Astrocyte (in vitro differentiated cells and primary cell): ENCODE measurements at regions not wholly inside any gene's neighbourhood (a gene's known extent, or its start where the extent isn't known, plus 50 kb on each side); places are given as distances from the start of the nearest gene placed in this dataset.
"Not testable (repeated sequence)": the region's sequence is repeated elsewhere in the genome, so short reads cannot be mapped to it uniquely, and the experiment has no call there.

Experiments used
- DNase-seq: peaks from one replicate; pipeline ENCODE4 v3.0.0-alpha.2; 2010; ENCODE audit warnings: low read depth
- FAIRE-seq: peaks from 2 replicates; lab custom pipeline; 2011; peaks lifted over from hg19 to GRCh38; lab: Jason Lieb, UNC
- H2AFZ ChIP-seq: 2 replicates; pipeline ENCODE4 v1.6.0; 2012; ENCODE audit warnings: low read depth, low read length, inconsistent platforms
- H3K27ac ChIP-seq: 2 replicates; pipeline ENCODE4 v1.5.1; 2011; ENCODE audit warnings: low read depth, low read length, inconsistent platforms
- H3K27me3 ChIP-seq: 2 replicates; pipeline ENCODE4 v1.6.0; 2011; ENCODE audit warnings: low read length, inconsistent platforms; ENCODE audit not compliant: insufficient read depth
- H3K36me3 ChIP-seq: 2 replicates; pipeline ENCODE4 v1.5.1; 2011; ENCODE audit warnings: low read length, inconsistent platforms; ENCODE audit not compliant: insufficient read depth
- H3K4me1 ChIP-seq: 2 replicates; pipeline ENCODE4 v1.5.1; 2011; ENCODE audit warnings: low read length, inconsistent platforms; ENCODE audit not compliant: insufficient read depth
- H3K4me2 ChIP-seq: 2 replicates; pipeline ENCODE4 v1.6.0; 2012; ENCODE audit warnings: low read length, inconsistent platforms
- H3K4me3 ChIP-seq: 2 replicates; pipeline ENCODE4 v1.5.1; 2011; ENCODE audit warnings: low read depth, mild to moderate bottlenecking, low read length, inconsistent platforms; ENCODE audit not compliant: insufficient read depth
- H3K79me2 ChIP-seq: 2 replicates; pipeline ENCODE4 v1.6.0; 2012; ENCODE audit warnings: mild to moderate bottlenecking, low read length, inconsistent platforms; ENCODE audit not compliant: insufficient read depth
- H3K9ac ChIP-seq: 2 replicates; pipeline ENCODE4 v1.6.0; 2012; ENCODE audit warnings: mild to moderate bottlenecking, low read length, inconsistent platforms
- H3K9me3 ChIP-seq: 2 replicates; pipeline ENCODE4 v1.5.1; 2012; ENCODE audit warnings: low read depth, mild to moderate bottlenecking, low read length, inconsistent platforms; ENCODE audit not compliant: insufficient read depth
- H4K20me1 ChIP-seq: 2 replicates; pipeline ENCODE4 v1.6.0; 2012; ENCODE audit warnings: low read length, inconsistent platforms; ENCODE audit not compliant: insufficient read depth
- H3K27ac Mint-ChIP-seq: one replicate; pipeline ENCODE4 v1.8.0; 2021; ENCODE audit warnings: mild to moderate bottlenecking, mixed read lengths; ENCODE audit not compliant: unreplicated experiment
- H3K27me3 Mint-ChIP-seq: one replicate; pipeline ENCODE4 v1.8.0; 2021; ENCODE audit warnings: low read depth, mixed read lengths; ENCODE audit not compliant: unreplicated experiment
- H3K36me3 Mint-ChIP-seq: one replicate; pipeline ENCODE4 v1.8.0; 2021; ENCODE audit warnings: low read depth, mixed read lengths; ENCODE audit not compliant: unreplicated experiment
- H3K4me1 Mint-ChIP-seq: one replicate; pipeline ENCODE4 v1.8.0; 2021; ENCODE audit warnings: low read depth, mixed read lengths; ENCODE audit not compliant: unreplicated experiment
- H3K4me3 Mint-ChIP-seq: one replicate; pipeline ENCODE4 v1.8.0; 2021; ENCODE audit warnings: mild to moderate bottlenecking, moderate library complexity, mixed read lengths; ENCODE audit not compliant: unreplicated experiment
- H3K9me3 Mint-ChIP-seq: one replicate; pipeline ENCODE4 v1.8.0; 2021; ENCODE audit warnings: mild to moderate bottlenecking, mixed read lengths; ENCODE audit not compliant: unreplicated experiment
- EZH2 ChIP-seq: IDR thresholded peaks from 2 replicates; pipeline ENCODE4 v1.6.1; 2012; ENCODE audit warnings: mild to moderate bottlenecking, low read length, inconsistent platforms; ENCODE audit not compliant: insufficient read depth
- TF ChIP-seq, protein P1 (sequence below): IDR thresholded peaks from 2 replicates; pipeline ENCODE4 v1.5.1; 2011; ENCODE audit warnings: low read depth, mild to moderate bottlenecking, inconsistent platforms, low read length, moderate library complexity; ENCODE audit not compliant: insufficient read depth

DNA sequence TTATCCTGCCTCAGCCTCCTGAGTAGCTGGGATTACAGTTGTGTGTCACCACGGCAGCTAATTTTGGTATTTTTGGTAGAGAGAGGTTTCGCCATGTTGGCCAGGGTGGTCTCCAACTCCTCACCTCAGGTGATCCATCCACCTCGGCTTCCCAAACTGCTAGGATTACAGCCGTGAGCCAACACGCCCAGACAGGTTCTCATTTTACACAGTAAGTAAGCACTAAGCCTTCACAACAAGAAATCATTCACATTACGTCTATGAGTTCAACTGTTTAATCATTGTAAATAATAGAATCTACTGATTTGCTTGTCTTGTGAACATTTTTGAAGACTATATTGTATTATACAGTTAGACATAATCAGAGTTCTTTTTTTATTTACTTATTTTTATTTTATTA is 131.5 kb upstream of the LRATD1 start:
- Mint-ChIP-seq H3K36me3 (peaks cover 2% of the 10 kb centered on the region), H3K4me3 (no peak overlapping the region), H3K9me3 (peaks cover 3% of the 10 kb centered on the region), H3K27ac (no peak overlapping the region), H3K4me1 (no peaks in the 10 kb centered on the region), H3K27me3 (no peaks in the 10 kb centered on the region)
- TF ChIP-seq, protein P1, sequence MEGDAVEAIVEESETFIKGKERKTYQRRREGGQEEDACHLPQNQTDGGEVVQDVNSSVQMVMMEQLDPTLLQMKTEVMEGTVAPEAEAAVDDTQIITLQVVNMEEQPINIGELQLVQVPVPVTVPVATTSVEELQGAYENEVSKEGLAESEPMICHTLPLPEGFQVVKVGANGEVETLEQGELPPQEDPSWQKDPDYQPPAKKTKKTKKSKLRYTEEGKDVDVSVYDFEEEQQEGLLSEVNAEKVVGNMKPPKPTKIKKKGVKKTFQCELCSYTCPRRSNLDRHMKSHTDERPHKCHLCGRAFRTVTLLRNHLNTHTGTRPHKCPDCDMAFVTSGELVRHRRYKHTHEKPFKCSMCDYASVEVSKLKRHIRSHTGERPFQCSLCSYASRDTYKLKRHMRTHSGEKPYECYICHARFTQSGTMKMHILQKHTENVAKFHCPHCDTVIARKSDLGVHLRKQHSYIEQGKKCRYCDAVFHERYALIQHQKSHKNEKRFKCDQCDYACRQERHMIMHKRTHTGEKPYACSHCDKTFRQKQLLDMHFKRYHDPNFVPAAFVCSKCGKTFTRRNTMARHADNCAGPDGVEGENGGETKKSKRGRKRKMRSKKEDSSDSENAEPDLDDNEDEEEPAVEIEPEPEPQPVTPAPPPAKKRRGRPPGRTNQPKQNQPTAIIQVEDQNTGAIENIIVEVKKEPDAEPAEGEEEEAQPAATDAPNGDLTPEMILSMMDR: no peak
- no peak for TF ChIP-seq EZH2
- Histone ChIP-seq H2AFZ (no peak overlapping the region), H3K9ac (no peak overlapping the region), H3K4me2 (no peak overlapping the region), H3K4me3 (no peak overlapping the region), H3K9me3 (no peaks in the 10 kb centered on the region), H4K20me1 (no peaks in the 10 kb centered on the region), H3K27me3 (no peaks in the 10 kb centered on the region), H3K4me1 (no peaks in the 10 kb centered on the region), H3K36me3 (no peaks in the 10 kb centered on the region), H3K27ac (no peak overlapping the region), H3K79me2 (no peaks in the 10 kb centered on the region)
- DNase-seq (no peak), FAIRE-seq (no peak)

DNA sequence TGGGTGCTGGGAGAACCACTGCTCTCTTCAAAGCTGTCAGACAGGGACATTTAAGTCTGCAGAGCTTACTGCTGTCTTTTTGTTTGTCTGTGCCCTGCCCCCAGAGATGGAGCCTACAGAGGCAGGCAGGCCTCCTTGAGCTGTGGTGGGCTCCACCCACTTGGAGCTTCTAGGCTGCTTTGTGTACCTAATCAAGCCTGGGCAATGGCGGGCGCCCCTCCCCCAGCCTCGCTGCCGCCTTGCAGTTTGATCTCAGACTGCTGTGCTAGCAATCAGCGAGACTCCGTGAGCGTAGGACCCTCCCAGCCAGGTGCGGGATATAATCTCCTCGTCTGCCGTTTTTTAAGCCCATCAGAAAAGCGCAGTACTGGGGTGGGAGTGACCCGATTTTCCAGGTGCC is 125.6 kb upstream of the LRATD1 start:
- H3K79me2 ChIP-seq, H3K27me3 Mint-ChIP-seq, H3K27ac Mint-ChIP-seq, H3K4me2 ChIP-seq, H3K4me3 ChIP-seq, H4K20me1 ChIP-seq, H3K36me3 Mint-ChIP-seq, H3K9me3 ChIP-seq, H3K4me3 Mint-ChIP-seq, H2AFZ ChIP-seq, FAIRE-seq, H3K36me3 ChIP-seq, H3K27ac ChIP-seq, H3K4me1 Mint-ChIP-seq, H3K4me1 ChIP-seq, H3K27me3 ChIP-seq, H3K9me3 Mint-ChIP-seq, H3K9ac ChIP-seq, DNase-seq: not testable (repeated sequence)

DNA sequence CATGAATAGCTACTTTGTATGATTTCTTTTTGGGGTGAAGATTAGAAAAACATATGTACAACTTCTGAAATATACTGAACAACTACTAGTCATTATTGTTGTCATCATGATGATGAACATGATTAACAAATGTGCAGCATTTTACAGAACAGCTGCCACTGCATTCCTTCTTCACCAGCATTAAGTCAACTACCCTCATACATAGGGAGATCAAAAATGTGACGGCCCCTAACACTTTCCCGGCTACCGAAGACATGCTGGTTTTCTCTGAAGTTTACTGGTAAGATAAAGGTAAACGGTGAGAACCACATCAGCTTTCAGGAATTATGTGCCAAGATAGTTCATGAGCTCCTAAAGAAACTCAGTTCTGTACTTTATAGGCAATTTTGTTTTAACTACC is 121.0 kb upstream of the LRATD1 start:
- H4K20me1 ChIP-seq: no peaks in the 10 kb centered on the region
- no peak overlapping the region for H3K27ac ChIP-seq
- Mint-ChIP-seq H3K27ac (no peak overlapping the region), H3K36me3 (no peaks in the 10 kb centered on the region), H3K9me3 (peaks cover 3% of the 10 kb centered on the region), H3K4me3 (no peak overlapping the region), H3K4me1 (peaks cover 5% of the 10 kb centered on the region), H3K27me3 (no peaks in the 10 kb centered on the region)
- H3K4me3 ChIP-seq: no peak overlapping the region
- no peaks in the 10 kb centered on the region for H3K4me1 ChIP-seq
- H2AFZ ChIP-seq: no peak overlapping the region
- no peak for DNase-seq
- no peaks in the 10 kb centered on the region for H3K36me3 ChIP-seq
- no peaks in the 10 kb centered on the region for H3K9me3 ChIP-seq
- no peak for FAIRE-seq
- H3K27me3 ChIP-seq: no peaks in the 10 kb centered on the region
- no peak overlapping the region for H3K9ac ChIP-seq
- no peak overlapping the region for H3K4me2 ChIP-seq
- H3K79me2 ChIP-seq: no peaks in the 10 kb centered on the region
- no peak for TF ChIP-seq EZH2
- TF ChIP-seq, protein P1: no peak
